HEK293 (cell line): ENCODE measurements at regions not wholly inside any gene's neighbourhood (a gene's known extent, or its start where the extent isn't known, plus 50 kb on each side); places are given as distances from the start of the nearest gene placed in this dataset.

Experiments
- CTCF ChIP-seq: fragments of 450-650 bp; formaldehyde crosslinking; IDR thresholded peaks from 2 replicates; pipeline ENCODE4 v1.5.1; 2016; ENCODE audit warnings: missing biosample characterization, missing genetic modification characterization
- ZNF366 ChIP-seq: fragments of 450-650 bp; formaldehyde crosslinking; conservative IDR thresholded peaks from 2 replicates; pipeline ENCODE4 v1.5.1; 2016; ENCODE audit warnings: missing biosample characterization, missing genetic modification characterization

- TF ChIP-seq CTCF (no peak), ZNF366 (tag by site-specific recombination) (no peak)
These were observed 404.3 kb downstream of the JRKL start for GRCh38 chr11:96794152-96794551.
